A673 (cell line): ENCODE measurements at regions not wholly inside any gene's neighbourhood (a gene's known extent, or its start where the extent isn't known, plus 50 kb on each side); places are given as distances from the start of the nearest gene placed in this dataset.
"Not testable (repeated sequence)": the region's sequence is repeated elsewhere in the genome, so short reads cannot be mapped to it uniquely, and the experiment has no call there.

ENCODE experiments used
- BruUV-seq: library from RNA; stranded (reverse); fragments of 400-500 nt; replicated peaks from 2 replicates; lab custom pipeline; 2021; lab: Mats Ljungman, UMichigan
- CTCF ChIA-PET: fragments of 300-600 bp; sonication (Branson Sonifier 250); formaldehyde crosslinking; loops from one replicate; lab custom pipeline; 2022; ENCODE audit warnings: antibody characterized with exemption; lab: Charles Lee
- POLR2A ChIA-PET: fragments of 300-600 bp; sonication (Branson Sonifier 250); formaldehyde crosslinking; loops from one replicate; lab custom pipeline; 2022; ENCODE audit warnings: antibody characterized with exemption; ENCODE audit not compliant: low non-redundant PET; lab: Charles Lee
- DNase-seq: peaks from one replicate; pipeline ENCODE4 v3.0.0-alpha.2; 2015; ENCODE audit warnings: low spot score
- H3K27ac ChIP-seq: fragments of 200-600 bp; sonication (generic); 2 replicates; pipeline ENCODE4 v1.5.1; 2016; ENCODE audit warnings: mixed run types, low read depth, mild to moderate bottlenecking, mixed read lengths, antibody characterized with exemption, low read length; ENCODE audit not compliant: poor library complexity, severe bottlenecking
- H3K27me3 ChIP-seq: fragments of 200-600 bp; sonication (generic); replicated peaks from 2 replicates; pipeline ENCODE4 v1.6.1; 2017; ENCODE audit warnings: mixed run types, low read depth, mild to moderate bottlenecking, mixed read lengths, antibody characterized with exemption, low read length; ENCODE audit not compliant: insufficient read depth, poor library complexity
- H3K36me3 ChIP-seq: fragments of 200-600 bp; sonication (generic); 2 replicates; pipeline ENCODE4 v1.6.1; 2016; ENCODE audit warnings: mixed run types, mild to moderate bottlenecking, mixed read lengths, antibody characterized with exemption, low read length; ENCODE audit not compliant: insufficient read depth, poor library complexity, severe bottlenecking
- H3K4me1 ChIP-seq: fragments of 200-600 bp; sonication (generic); 2 replicates; pipeline ENCODE4 v1.6.1; 2017; ENCODE audit warnings: mixed run types, mild to moderate bottlenecking, mixed read lengths, antibody characterized with exemption, low read length; ENCODE audit not compliant: insufficient read depth, poor library complexity, severe bottlenecking
- H3K4me3 ChIP-seq: fragments of 200-600 bp; sonication (generic); 2 replicates; pipeline ENCODE4 v1.5.1; 2016; ENCODE audit warnings: low read depth, mixed run types, mild to moderate bottlenecking, mixed read lengths, low read length; ENCODE audit not compliant: poor library complexity, severe bottlenecking
- H3K9me3 ChIP-seq: fragments of 200-600 bp; sonication (generic); 2 replicates; pipeline ENCODE4 v1.6.1; 2016; ENCODE audit warnings: mixed run types, low read depth, mild to moderate bottlenecking, mixed read lengths, antibody characterized with exemption, low read length; ENCODE audit not compliant: poor library complexity, severe bottlenecking
- CTCF ChIP-seq: fragments of 300-800, 200-600 bp; sonication (generic); conservative IDR thresholded peaks from 2 replicates; pipeline ENCODE4 v1.5.1; 2017; ENCODE audit warnings: low read depth, mild to moderate bottlenecking, antibody characterized with exemption, low read length, moderate library complexity, mixed read lengths
- EZH2 ChIP-seq: fragments of 200-600 bp; sonication (generic); IDR thresholded peaks from 2 replicates; pipeline ENCODE4 v1.6.1; 2017; ENCODE audit warnings: borderline replicate concordance, low read depth, mild to moderate bottlenecking, mixed read lengths, antibody characterized with exemption, low read length; ENCODE audit not compliant: poor library complexity, severe bottlenecking
- intact Hi-C: fragments of 100-400 bp; cut with micrococcal nuclease; formaldehyde crosslinking; loops from one replicate; pipeline ENCODE4 v1.10.0; 2022; ENCODE audit not compliant: unreplicated experiment

DNA sequence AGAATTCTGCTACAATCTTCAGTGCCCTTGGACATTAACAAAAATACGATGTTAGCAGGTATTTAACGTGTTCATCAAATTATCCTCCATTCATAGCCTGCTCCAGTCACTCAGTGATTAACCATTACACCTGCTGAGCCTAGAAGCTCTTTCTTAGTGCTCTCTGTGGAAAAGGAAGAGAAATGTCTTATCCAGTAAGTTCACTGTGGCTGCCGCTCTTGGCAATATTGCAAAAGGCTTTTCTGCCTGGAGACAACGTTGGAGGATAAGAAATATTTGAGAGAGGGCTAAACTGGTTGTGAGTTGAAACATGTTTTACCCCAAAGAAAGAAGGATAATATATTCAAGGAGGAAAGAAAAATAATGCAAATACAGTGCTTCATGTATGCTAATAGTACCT is 217.4 kb upstream of the HSF2 start:
- H3K4me3 ChIP-seq, result no peak overlapping the region
- BruUV-seq, result no TSS peak
- no peak overlapping the region for H3K27ac ChIP-seq
- no peaks in the 10 kb centered on the region for H3K9me3 ChIP-seq
- ChIA-PET CTCF (no interaction called here), POLR2A (no interaction called here)
- intact Hi-C loops, result loop anchor here (5.0 kb wide), 3 partner anchors 150 to 1125 kb away; no protein-coding TSS in a partner anchor
- no peak for DNase-seq
- no peaks in the 10 kb centered on the region for H3K27me3 ChIP-seq
- H3K4me1 ChIP-seq, result no peaks in the 10 kb centered on the region
- no peaks in the 10 kb centered on the region for H3K36me3 ChIP-seq
- TF ChIP-seq EZH2 (no peak), CTCF (no peak)

DNA sequence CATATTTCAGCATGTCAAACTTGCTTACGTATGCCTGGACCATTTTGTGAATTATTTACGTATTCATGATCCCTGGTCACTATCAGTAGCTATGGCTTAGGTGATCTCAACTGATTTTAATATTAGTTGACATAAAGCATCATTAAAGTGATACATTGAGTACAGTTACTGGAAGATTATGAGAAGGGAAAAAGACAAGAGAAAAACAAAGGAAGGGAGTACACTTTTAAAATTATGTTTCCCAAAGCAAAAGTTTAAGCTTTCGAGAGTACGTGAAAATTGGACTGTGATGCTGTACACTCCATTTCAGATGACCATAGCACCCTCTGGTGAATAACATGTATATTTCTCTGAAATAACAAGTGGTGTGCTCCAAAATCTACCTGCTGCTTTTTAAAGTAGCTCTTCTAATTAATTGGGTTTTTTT is 215.0 kb upstream of the HSF2 start:
- intact Hi-C loops, result loop anchor here (1.0 to 5.0 kb wide), 5 partner anchors 152 to 1127 kb away; no protein-coding TSS in a partner anchor
- TF ChIP-seq EZH2 (no peak), CTCF (peak; percentile 66)
- H3K36me3 ChIP-seq, result no peaks in the 10 kb centered on the region
- CTCF ChIA-PET, result interaction anchor here (1.6 kb wide), 1 partner anchor 335 kb away, joined by 4 read pairs; no protein-coding TSS in a partner anchor
- H3K27ac ChIP-seq, result no peak overlapping the region
- peak; percentile 27 for DNase-seq
- no peaks in the 10 kb centered on the region for H3K27me3 ChIP-seq
- H3K4me1 ChIP-seq, result no peaks in the 10 kb centered on the region
- BruUV-seq, result no TSS peak
- POLR2A ChIA-PET, result interaction anchor here (0.6 kb wide), 1 partner anchor 36 kb away, joined by 3 read pairs; no protein-coding TSS in a partner anchor
- H3K4me3 ChIP-seq, result peak overlapping the region; percentile 16
- no peaks in the 10 kb centered on the region for H3K9me3 ChIP-seq

DNA sequence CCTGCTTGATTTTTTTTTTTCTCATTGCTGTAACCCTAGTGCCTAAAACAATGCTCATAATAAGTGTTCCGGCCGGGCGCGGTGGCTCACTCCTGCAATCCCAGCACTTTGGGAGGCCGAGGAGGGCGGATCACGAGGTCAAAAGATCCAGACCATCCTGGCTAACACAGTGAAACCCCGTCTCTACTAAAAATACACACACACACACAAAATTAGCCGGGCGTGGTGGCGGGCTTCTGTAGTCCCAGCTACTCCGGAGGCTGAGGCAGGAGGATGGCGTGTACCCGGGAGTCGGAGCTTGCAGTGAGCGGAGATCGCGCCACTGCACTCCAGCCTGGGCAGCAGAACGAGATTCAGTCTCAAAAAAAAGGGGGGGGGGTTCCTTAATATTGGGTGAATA is 214.0 kb upstream of the HSF2 start:
- not testable (repeated sequence) for BruUV-seq, H3K27me3 ChIP-seq, DNase-seq, H3K9me3 ChIP-seq, H3K27ac ChIP-seq, H3K4me1 ChIP-seq, H3K36me3 ChIP-seq, H3K4me3 ChIP-seq
- CTCF ChIA-PET, result interaction anchor here (0.6 to 1.6 kb wide), 3 partner anchors 101 to 896 kb away, joined by 3 to 4 read pairs (median 3); no protein-coding TSS in a partner anchor
- POLR2A ChIA-PET, result interaction anchor here (0.6 kb wide), 1 partner anchor 336 kb away, joined by 3 read pairs; no protein-coding TSS in a partner anchor
- intact Hi-C loops, result loop anchor here (2.0 kb wide), 1 partner anchor 187 kb away; no protein-coding TSS in a partner anchor

- ChIA-PET POLR2A (no interaction called here), CTCF (no interaction called here)
- Histone ChIP-seq H3K36me3 (no peaks in the 10 kb centered on the region), H3K4me1 (no peaks in the 10 kb centered on the region), H3K27ac (no peak overlapping the region), H3K4me3 (no peak overlapping the region), H3K27me3 (no peaks in the 10 kb centered on the region), H3K9me3 (no peaks in the 10 kb centered on the region)
- BruUV-seq, result no TSS peak
- intact Hi-C loops, result no loop called here
- TF ChIP-seq CTCF (no peak), EZH2 (no peak)
- no peak for DNase-seq
These were observed 212.3 kb upstream of the HSF2 start for GRCh38 chr6:122187186-122187585.
